Brain pericyte (primary cell): ENCODE measurements at regions not wholly inside any gene's neighbourhood (a gene's known extent, or its start where the extent isn't known, plus 50 kb on each side); places are given as distances from the start of the nearest gene placed in this dataset.

ENCODE experiments used
- DNase-seq: peaks from one replicate; pipeline ENCODE4 v3.0.0-alpha.2; 2012; ENCODE audit warnings: low read depth, low spot score

- no peak for DNase-seq
These were observed 382.7 kb downstream of the METTL15 start for GRCh38 chr11:28490773-28491382.

GRCh38 chr11:28488336-28488735, 380.1 kb downstream of the METTL15 start:
- DNase-seq: no peak

- DNase-seq: no peak
These were observed 375.1 kb downstream of the METTL15 start for GRCh38 chr11:28483072-28483867.

GRCh38 chr11:28482666-28483065, 374.5 kb downstream of the METTL15 start:
- DNase-seq: no peak

- no peak for DNase-seq
These were observed 373.7 kb downstream of the METTL15 start for GRCh38 chr11:28481616-28482480.

GRCh38 chr11:28480406-28480805, 372.2 kb downstream of the METTL15 start:
- DNase-seq: no peak

- no peak for DNase-seq
These were observed 368.7 kb downstream of the METTL15 start for GRCh38 chr11:28476864-28477263.

GRCh38 chr11:28476049-28476448, 367.9 kb downstream of the METTL15 start:
- DNase-seq: no peak

- no peak for DNase-seq
These were observed 364.7 kb downstream of the METTL15 start for GRCh38 chr11:28472904-28473303.

- DNase-seq: no peak
These were observed 363.3 kb downstream of the METTL15 start for GRCh38 chr11:28471537-28471936.

GRCh38 chr11:28470180-28470579, 362.0 kb downstream of the METTL15 start:
- DNase-seq: no peak

GRCh38 chr11:28466506-28466905, 358.3 kb downstream of the METTL15 start:
- DNase-seq: no peak

- no peak for DNase-seq
These were observed 356.2 kb downstream of the METTL15 start for GRCh38 chr11:28464252-28464867.

- no peak for DNase-seq
These were observed 355.6 kb downstream of the METTL15 start for GRCh38 chr11:28463826-28464225.

GRCh38 chr11:28461846-28462245, 353.7 kb downstream of the METTL15 start:
- DNase-seq: no peak

GRCh38 chr11:28461338-28461737, 353.1 kb downstream of the METTL15 start:
- no peak for DNase-seq

GRCh38 chr11:28460348-28460747, 352.2 kb downstream of the METTL15 start:
- no peak for DNase-seq

- no peak for DNase-seq
These were observed 351.7 kb downstream of the METTL15 start for GRCh38 chr11:28459912-28460311.

- DNase-seq: no peak
These were observed 349.4 kb downstream of the METTL15 start for GRCh38 chr11:28457481-28458065.

- DNase-seq: no peak
These were observed 340.0 kb downstream of the METTL15 start for GRCh38 chr11:28448186-28448585.

- no peak for DNase-seq
These were observed 339.0 kb downstream of the METTL15 start for GRCh38 chr11:28447226-28447625.

- DNase-seq: no peak
These were observed 333.9 kb downstream of the METTL15 start for GRCh38 chr11:28442131-28442530.
